HG02852 (cell line): ENCODE measurements at regions not wholly inside any gene's neighbourhood (a gene's known extent, or its start where the extent isn't known, plus 50 kb on each side); places are given as distances from the start of the nearest gene placed in this dataset.

Source experiments
- ATAC-seq: cut with Tn5 transposase; IDR thresholded peaks from one replicate; pipeline ENCODE4 v1.9.1; 2021; ENCODE audit warnings: mild to moderate bottlenecking, moderate library complexity; ENCODE audit not compliant: unreplicated experiment

GRCh38 chr9:13614060-13614459 lies 334.6 kb upstream of the MPDZ start:
- ATAC-seq, result no peak

GRCh38 chr9:13613296-13613695 lies 333.8 kb upstream of the MPDZ start:
- no peak for ATAC-seq

- ATAC-seq, result no peak
Measured at GRCh38 chr9:13608451-13608850, 329.0 kb upstream of the MPDZ start.

- no peak for ATAC-seq
Measured at GRCh38 chr9:13607481-13608441, 328.3 kb upstream of the MPDZ start.

GRCh38 chr9:13606586-13606985 lies 327.1 kb upstream of the MPDZ start:
- no peak for ATAC-seq

GRCh38 chr9:13603921-13604320 lies 324.4 kb upstream of the MPDZ start:
- no peak for ATAC-seq

GRCh38 chr9:13598738-13599137 lies 319.2 kb upstream of the MPDZ start:
- no peak for ATAC-seq

GRCh38 chr9:13597427-13597826 lies 317.9 kb upstream of the MPDZ start:
- no peak for ATAC-seq

- ATAC-seq, result no peak
Measured at GRCh38 chr9:13597004-13597403, 317.5 kb upstream of the MPDZ start.

GRCh38 chr9:13596383-13596970 lies 317.0 kb upstream of the MPDZ start:
- ATAC-seq, result no peak

- ATAC-seq, result no peak
Measured at GRCh38 chr9:13590996-13591395, 311.5 kb upstream of the MPDZ start.

GRCh38 chr9:13589034-13589737 lies 309.7 kb upstream of the MPDZ start:
- ATAC-seq, result no peak

- ATAC-seq, result no peak
Measured at GRCh38 chr9:13588151-13589033, 308.9 kb upstream of the MPDZ start.

GRCh38 chr9:13587571-13587970 lies 308.1 kb upstream of the MPDZ start:
- ATAC-seq, result no peak

GRCh38 chr9:13586587-13587374 lies 307.3 kb upstream of the MPDZ start:
- ATAC-seq, result no peak

GRCh38 chr9:13580760-13581159 lies 301.3 kb upstream of the MPDZ start:
- no peak for ATAC-seq

GRCh38 chr9:13580131-13580530 lies 300.6 kb upstream of the MPDZ start:
- no peak for ATAC-seq

- ATAC-seq, result no peak
Measured at GRCh38 chr9:13576101-13576500, 296.6 kb upstream of the MPDZ start.

GRCh38 chr9:13575558-13575957 lies 296.1 kb upstream of the MPDZ start:
- no peak for ATAC-seq
